ENCODE measurements at regions not wholly inside any gene's neighbourhood (a gene's known extent, or its start where the extent isn't known, plus 50 kb on each side); places are given as distances from the start of the nearest gene placed in this dataset.

GRCh38 chr10:62866451-62866850 is 50.3 kb upstream of the EGR2 start:
- Mint-ChIP-seq H3K4me3 (no peak overlapping the region), H3K36me3 (ENCODE audit: low read depth) (no peaks in the 10 kb centered on the region), H3K4me1 (no peaks in the 10 kb centered on the region), H3K27ac (no peak overlapping the region), H3K9me3 (no peaks in the 10 kb centered on the region), H3K27me3 (peaks cover under 1% of the 10 kb centered on the region)
- CTCF ChIA-PET, result no interaction called here
- no peak for DNase-seq
- ATAC-seq (ENCODE audit: low read depth), result no peak
- intact Hi-C loops (cut with micrococcal nuclease), result no loop called here
- TF ChIP-seq CTCF (IDR thresholded peaks at IDR 0.05), result no peak
- POLR2A ChIA-PET, result no interaction called here
